Stomach (tissue), 8 donors: ENCODE measurements at regions not wholly inside any gene's neighbourhood (a gene's known extent, or its start where the extent isn't known, plus 50 kb on each side); places are given as distances from the start of the nearest gene placed in this dataset.

Source experiments
- DNase-seq, 2 donors: peaks; one replicate each; pipeline versions ENCODE4 v3.0.0 to v3.0.0-alpha.2; 2013 to 2019
- H3K27ac ChIP-seq, 5 donors: fragments of 200-600 bp in 4 of 5; sonication (generic) in 4 of 5; one replicate each; pipeline ENCODE4 v1.5.1; 2013 to 2019; ENCODE audit warnings: mild to moderate bottlenecking in 1 of 5, moderate library complexity in 1 of 5
- H3K27me3 ChIP-seq, 3 donors: fragments of 200-600 bp; sonication (generic); one replicate each; pipeline ENCODE4 v1.5.1; 2017 to 2019; ENCODE audit warnings: mixed run types in 1 of 3
- H3K36me3 ChIP-seq, 4 donors: fragments of 200-600 bp; sonication (generic); 1 replicate in 3 of 4; 2 replicates in 1 of 4; pipeline ENCODE4 v1.5.1; 2016 to 2019
- H3K4me1 ChIP-seq, 4 donors: fragments of 200-600 bp; sonication (generic); one replicate each; pipeline ENCODE4 v1.5.1; 2016 to 2019
- H3K4me3 ChIP-seq, 4 donors: fragments of 200-600 bp; sonication (generic) in 3 of 4; one replicate each; pipeline ENCODE4 v1.5.1; 2016 to 2019; ENCODE audit warnings: mild to moderate bottlenecking in 1 of 4
- H3K9me3 ChIP-seq, 4 donors: fragments of 200-600 bp; sonication (generic); one replicate each; pipeline ENCODE4 v1.5.1; 2016 to 2019
- EP300 ChIP-seq: sonication (generic); formaldehyde crosslinking; IDR thresholded peaks from one replicate; pipeline ENCODE4 v1.6.1; 2017; ENCODE audit warnings: antibody characterized with exemption
- POLR2A ChIP-seq, 4 donors: fragments of 450-650 bp; IDR thresholded peaks; one replicate each; pipeline ENCODE4 v1.6.1; 2016; ENCODE audit warnings: antibody characterized with exemption in 4 of 4, control low read depth in 2 of 4, mild to moderate bottlenecking in 1 of 4, moderate library complexity in 1 of 4
- POLR2AphosphoS5 ChIP-seq, 3 donors: sonication (generic); formaldehyde crosslinking; IDR thresholded peaks; one replicate each; pipeline ENCODE4 v1.6.1; 2016; ENCODE audit warnings: antibody characterized with exemption in 3 of 3
- WGBS, 5 donors: extraction: QIAGEN DNeasy Blood & Tissue Kit in 3 of 5; methylation state at CpG; one replicate each; pipeline versions ENCODE4 v1.1.5 to v1.1.7; 2013 to 2018; 5-methylcytosine and 5-hydroxymethylcytosine counted together
- intact Hi-C: fragments of 100-400 bp; cut with DNase I; formaldehyde crosslinking; loops from one replicate; pipeline ENCODE4 v1.15.1; 2023; ENCODE audit warnings: low total_unique reads
- TF ChIP-seq, protein P1 (sequence below), 7 experiments: fragments of 450-650 bp in 4 of 7; fragments of 200-600 bp in 3 of 7; sonication (generic) in 3 of 7; IDR thresholded peaks; one replicate each; pipeline ENCODE4 v1.5.1; 2016 to 2019; ENCODE audit warnings: antibody characterized with exemption in 7 of 7, control low read depth in 2 of 7, mild to moderate bottlenecking in 1 of 7
- donor health status: healthy with polysubstance abuse.
- donor health status: Bipolar disorder and iron deficiency.
- donor health status: healthy.

DNA sequence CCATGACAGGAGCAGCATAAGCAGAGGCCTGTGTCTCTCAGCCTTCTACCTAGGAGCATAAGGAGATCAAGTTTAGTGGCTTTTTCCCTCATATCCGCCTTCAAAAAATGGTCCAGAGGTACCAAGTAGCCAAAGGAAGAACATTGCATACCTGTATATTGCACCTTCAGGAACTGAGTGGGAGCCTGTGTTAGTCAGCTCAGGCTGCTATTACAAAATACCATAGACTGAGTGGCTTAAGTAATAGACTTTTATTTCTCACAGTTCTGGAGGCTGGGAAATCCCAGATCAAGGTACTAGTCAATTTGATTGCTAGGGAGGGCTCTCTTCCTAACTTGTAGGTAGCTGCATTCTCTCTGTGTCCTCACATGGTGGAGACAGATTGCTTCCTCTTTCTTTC lies 597.4 kb upstream of the PTGER4 start:
- intact Hi-C loops = no loop called here
- H3K27ac ChIP-seq = no peak overlapping the region
- TF ChIP-seq EP300 (no peak), POLR2A (IDR thresholded peaks at IDR 0.05) (no peak), POLR2AphosphoS5 (IDR thresholded peaks at IDR 0.05) (no peak)
- TF ChIP-seq, protein P1, sequence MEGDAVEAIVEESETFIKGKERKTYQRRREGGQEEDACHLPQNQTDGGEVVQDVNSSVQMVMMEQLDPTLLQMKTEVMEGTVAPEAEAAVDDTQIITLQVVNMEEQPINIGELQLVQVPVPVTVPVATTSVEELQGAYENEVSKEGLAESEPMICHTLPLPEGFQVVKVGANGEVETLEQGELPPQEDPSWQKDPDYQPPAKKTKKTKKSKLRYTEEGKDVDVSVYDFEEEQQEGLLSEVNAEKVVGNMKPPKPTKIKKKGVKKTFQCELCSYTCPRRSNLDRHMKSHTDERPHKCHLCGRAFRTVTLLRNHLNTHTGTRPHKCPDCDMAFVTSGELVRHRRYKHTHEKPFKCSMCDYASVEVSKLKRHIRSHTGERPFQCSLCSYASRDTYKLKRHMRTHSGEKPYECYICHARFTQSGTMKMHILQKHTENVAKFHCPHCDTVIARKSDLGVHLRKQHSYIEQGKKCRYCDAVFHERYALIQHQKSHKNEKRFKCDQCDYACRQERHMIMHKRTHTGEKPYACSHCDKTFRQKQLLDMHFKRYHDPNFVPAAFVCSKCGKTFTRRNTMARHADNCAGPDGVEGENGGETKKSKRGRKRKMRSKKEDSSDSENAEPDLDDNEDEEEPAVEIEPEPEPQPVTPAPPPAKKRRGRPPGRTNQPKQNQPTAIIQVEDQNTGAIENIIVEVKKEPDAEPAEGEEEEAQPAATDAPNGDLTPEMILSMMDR (IDR thresholded peaks at IDR 0.05) = no peak
- no peaks in the 10 kb centered on the region for H3K36me3 ChIP-seq
- H3K4me3 ChIP-seq = no peak overlapping the region
- H3K4me1 ChIP-seq = no peaks in the 10 kb centered on the region
- no peaks in the 10 kb centered on the region for H3K9me3 ChIP-seq
- no peak for DNase-seq
- WGBS, 5 donors = 0 to 17% (median 0%) methylated on average over 1 of the region's 1 CpG; no CpG with 5 or more reads in 1 of the 5 donors
- H3K27me3 ChIP-seq = no peaks in the 10 kb centered on the region

DNA sequence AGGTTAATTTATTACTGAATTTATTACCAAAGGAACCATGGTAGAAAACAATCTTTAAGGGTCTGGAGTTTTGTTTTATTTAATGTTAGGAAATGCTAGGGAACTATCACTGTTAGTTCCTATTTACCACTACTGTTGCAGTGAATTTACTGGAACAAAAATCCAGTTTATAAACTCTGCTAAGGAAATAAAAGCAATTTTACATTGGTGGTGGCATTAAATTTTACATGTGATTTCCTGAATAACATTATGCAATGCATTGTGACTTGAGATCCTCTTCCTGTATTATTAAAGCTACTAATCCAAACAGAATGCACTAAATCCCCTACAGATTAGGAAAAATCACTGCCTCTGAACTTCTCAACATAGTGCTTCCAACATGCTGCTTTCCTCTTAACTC lies 599.5 kb upstream of the PTGER4 start:
- Histone ChIP-seq H3K27ac (no peak overlapping the region), H3K4me1 (no peaks in the 10 kb centered on the region), H3K9me3 (no peaks in the 10 kb centered on the region), H3K36me3 (no peaks in the 10 kb centered on the region), H3K4me3 (no peak overlapping the region), H3K27me3 (no peaks in the 10 kb centered on the region)
- intact Hi-C loops = no loop called here
- no peak for DNase-seq
- TF ChIP-seq, protein P1 (IDR thresholded peaks at IDR 0.05) = no peak
- TF ChIP-seq EP300 (no peak), POLR2A (IDR thresholded peaks at IDR 0.05) (no peak), POLR2AphosphoS5 (IDR thresholded peaks at IDR 0.05) (no peak)

DNA sequence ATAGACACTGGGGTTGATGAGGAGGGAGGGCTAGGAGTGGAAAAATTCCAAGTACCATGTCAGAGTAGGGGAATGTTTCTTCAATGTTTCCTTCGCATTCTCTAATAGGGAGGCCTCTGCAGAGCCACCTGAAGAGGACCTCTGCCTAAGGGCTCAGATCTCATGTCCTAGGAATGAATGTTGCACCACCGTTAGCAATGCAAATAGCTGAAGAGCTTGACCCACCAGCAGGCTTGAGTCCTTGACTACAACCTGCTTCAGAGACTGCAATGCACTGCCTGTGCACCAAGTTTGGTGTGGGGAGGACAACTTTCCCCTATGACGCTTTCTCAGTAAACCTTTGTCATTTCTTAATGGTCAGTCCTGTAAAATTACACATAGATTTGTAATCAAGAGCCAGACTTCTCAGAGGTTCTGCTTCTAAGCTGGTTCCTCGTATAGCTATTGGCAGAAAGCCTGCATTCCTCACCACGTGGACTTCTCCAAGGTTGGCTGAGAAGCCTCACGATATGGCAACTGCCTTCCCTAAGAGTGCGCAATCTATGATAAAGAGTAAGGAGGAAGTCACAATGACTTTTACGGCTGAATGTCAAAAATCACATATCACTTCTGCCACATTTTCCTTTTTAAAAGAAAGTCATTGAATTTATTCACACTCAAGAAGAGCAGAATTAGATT lies 600.7 kb upstream of the PTGER4 start:
- DNase-seq = no peak
- no peaks in the 10 kb centered on the region for H3K27me3 ChIP-seq
- no peaks in the 10 kb centered on the region for H3K4me1 ChIP-seq
- 70 to 78% (median 75%) methylated on average over 8 of the region's 8 CpGs for WGBS, 5 donors
- no peak overlapping the region for H3K27ac ChIP-seq
- intact Hi-C loops = no loop called here
- no peak overlapping the region for H3K4me3 ChIP-seq
- no peak for TF ChIP-seq POLR2A (IDR thresholded peaks at IDR 0.05)
- no peak for TF ChIP-seq POLR2AphosphoS5 (IDR thresholded peaks at IDR 0.05)
- no peak for TF ChIP-seq EP300
- TF ChIP-seq, protein P1 (IDR thresholded peaks at IDR 0.05) = no peak
- no peaks in the 10 kb centered on the region for H3K36me3 ChIP-seq
- H3K9me3 ChIP-seq = no peaks in the 10 kb centered on the region

DNA sequence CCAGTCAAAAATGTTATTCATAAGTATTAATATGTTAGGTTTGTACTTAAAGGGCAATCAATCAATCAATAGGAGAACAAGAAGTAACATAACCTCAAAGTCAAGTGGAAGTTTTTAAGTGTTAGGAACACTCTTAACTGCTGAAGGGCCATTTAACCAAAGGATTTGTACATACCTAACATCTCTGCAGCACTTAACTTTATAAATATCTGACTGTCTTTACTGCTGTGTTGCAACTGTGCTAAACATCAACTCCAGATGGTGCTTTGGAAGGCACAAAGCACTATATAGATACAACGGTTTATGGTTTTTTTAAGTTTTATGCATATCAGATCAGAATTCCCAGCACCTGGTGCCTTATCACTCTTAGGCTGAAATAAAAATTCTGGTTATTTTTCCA lies 604.9 kb upstream of the PTGER4 start:
- Histone ChIP-seq H3K4me1 (peaks cover 0 to 6% (median 0%) of the 10 kb centered on the region in 4 donors), H3K36me3 (no peaks in the 10 kb centered on the region), H3K4me3 (no peak overlapping the region), H3K27me3 (no peaks in the 10 kb centered on the region), H3K9me3 (no peaks in the 10 kb centered on the region), H3K27ac (no peak overlapping the region)
- TF ChIP-seq EP300 = no peak
- no peak for TF ChIP-seq POLR2A (IDR thresholded peaks at IDR 0.05)
- TF ChIP-seq POLR2AphosphoS5 (IDR thresholded peaks at IDR 0.05) = no peak
- TF ChIP-seq, protein P1 (IDR thresholded peaks at IDR 0.05) = no peak
- intact Hi-C loops = no loop called here
- no peak for DNase-seq
- 55 to 82% (median 73%) methylated on average over 1 of the region's 1 CpG for WGBS, 5 donors
